ENCODE measurements at regions not wholly inside any gene's neighbourhood (a gene's known extent, or its start where the extent isn't known, plus 50 kb on each side); places are given as distances from the start of the nearest gene placed in this dataset.

- peaks cover 37% of the 10 kb centered on the region for H3K36me3 Mint-ChIP-seq
Measured at GRCh38 chr5:162637481-162637880, 569.9 kb downstream of the GABRG2 start.

More at GRCh38 chr5:162637481-162637880, 569.9 kb downstream of the GABRG2 start:
- Mint-ChIP-seq H3K27me3 (ENCODE audit: low read depth) (no peaks in the 10 kb centered on the region; the same call in none of the 2 replicates), H3K4me3 (no peak overlapping the region), H3K27ac (no peak overlapping the region), H3K4me1 (peaks cover 28% of the 10 kb centered on the region), H3K9me3 (peaks cover 46% of the 10 kb centered on the region)
- POLR2A ChIA-PET, result no interaction called here
- no peak for DNase-seq (ENCODE audit: low spot score)
- CTCF ChIA-PET, result no interaction called here
- ATAC-seq, result no peak
- no peak for TF ChIP-seq OVOL2 (CRISPR knock-in tag; IDR thresholded peaks at IDR 0.05; ENCODE audit: borderline replicate concordance)
- no peak for TF ChIP-seq CREM (CRISPR knock-in tag; IDR thresholded peaks at IDR 0.05)
- no peak for TF ChIP-seq CDX4 (CRISPR knock-in tag; IDR thresholded peaks at IDR 0.05; ENCODE audit: borderline replicate concordance)
- TF ChIP-seq TP53 (CRISPR knock-in tag; IDR thresholded peaks at IDR 0.05), result no peak
- TF ChIP-seq ZNF232 (CRISPR knock-in tag; IDR thresholded peaks at IDR 0.05), result no peak
- TF ChIP-seq ZNF281 (CRISPR knock-in tag; IDR thresholded peaks at IDR 0.05), result no peak
- no peak for TF ChIP-seq ZNF671 (CRISPR knock-in tag; IDR thresholded peaks at IDR 0.05)
- no peak for TF ChIP-seq NFE2L1 (CRISPR knock-in tag; IDR thresholded peaks at IDR 0.05)
- no peak for TF ChIP-seq E2F5 (CRISPR knock-in tag; IDR thresholded peaks at IDR 0.05)
- TF ChIP-seq ZNF138 (CRISPR knock-in tag; conservative IDR thresholded peaks at IDR 0.05), result no peak
- no peak for TF ChIP-seq MYBL2 (CRISPR knock-in tag; IDR thresholded peaks at IDR 0.05)
- no peak for TF ChIP-seq ZNF532 (CRISPR knock-in tag; IDR thresholded peaks at IDR 0.05; ENCODE audit: borderline replicate concordance)
- no peak for TF ChIP-seq TEAD4 (CRISPR knock-in tag; IDR thresholded peaks at IDR 0.05)
- TF ChIP-seq GRHL2 (CRISPR knock-in tag; IDR thresholded peaks at IDR 0.05; ENCODE audit: insufficient replicate concordance, severe bottlenecking), result no peak
- no peak for TF ChIP-seq AFF4 (CRISPR knock-in tag; IDR thresholded peaks at IDR 0.05; ENCODE audit: borderline replicate concordance)
- TF ChIP-seq RORB (CRISPR knock-in tag; IDR thresholded peaks at IDR 0.05), result no peak
- no peak for TF ChIP-seq ESRRA (CRISPR knock-in tag; IDR thresholded peaks at IDR 0.05; ENCODE audit: borderline replicate concordance)

Data from WTC11 (cell line).